HG03097 (cell line): ENCODE measurements at regions not wholly inside any gene's neighbourhood (a gene's known extent, or its start where the extent isn't known, plus 50 kb on each side); places are given as distances from the start of the nearest gene placed in this dataset.

Experiments
- ATAC-seq: cut with Tn5 transposase; IDR thresholded peaks from one replicate; pipeline ENCODE4 v1.9.1; 2021; ENCODE audit not compliant: unreplicated experiment, low FRiP score

DNA sequence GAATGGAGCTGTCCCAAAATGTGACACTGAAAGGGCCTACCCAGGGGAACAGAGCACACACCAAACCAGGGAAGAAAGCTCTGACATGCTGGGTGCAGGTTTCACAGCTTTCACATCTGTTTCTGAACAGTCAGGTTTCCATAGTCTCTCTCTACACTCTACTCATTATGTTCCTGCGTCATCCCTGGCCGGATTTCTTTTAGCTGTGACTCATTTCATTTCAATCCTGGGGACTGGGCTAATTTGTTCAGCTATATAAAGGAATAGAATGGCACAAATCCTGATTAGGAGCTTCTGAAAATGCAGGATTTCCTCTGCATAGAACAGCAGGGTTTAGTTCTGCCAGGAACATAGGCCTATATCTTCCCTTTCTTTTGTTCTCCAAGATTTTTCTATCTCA lies 649.8 kb downstream of the RPS29 start:
- no peak for ATAC-seq

DNA sequence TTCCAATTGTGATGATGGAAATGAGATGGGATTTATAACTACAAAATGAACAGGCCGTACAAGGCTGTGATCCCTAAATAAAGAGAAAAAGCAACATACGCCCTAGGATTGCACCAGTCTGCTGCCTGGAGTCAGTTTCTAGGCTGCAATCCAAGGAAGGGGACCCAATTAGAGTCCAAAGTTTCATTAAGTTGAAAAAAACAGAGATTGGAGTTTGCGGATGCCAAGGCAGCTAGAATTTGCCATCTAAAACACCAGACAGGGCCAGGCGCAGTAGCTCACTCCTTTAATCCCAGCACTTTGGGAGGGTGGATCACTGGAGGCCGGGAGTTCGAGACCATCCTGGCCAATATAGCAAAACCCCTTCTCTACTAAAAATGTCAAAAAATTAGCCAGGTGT lies 661.0 kb downstream of the RPS29 start:
- ATAC-seq: no peak

DNA sequence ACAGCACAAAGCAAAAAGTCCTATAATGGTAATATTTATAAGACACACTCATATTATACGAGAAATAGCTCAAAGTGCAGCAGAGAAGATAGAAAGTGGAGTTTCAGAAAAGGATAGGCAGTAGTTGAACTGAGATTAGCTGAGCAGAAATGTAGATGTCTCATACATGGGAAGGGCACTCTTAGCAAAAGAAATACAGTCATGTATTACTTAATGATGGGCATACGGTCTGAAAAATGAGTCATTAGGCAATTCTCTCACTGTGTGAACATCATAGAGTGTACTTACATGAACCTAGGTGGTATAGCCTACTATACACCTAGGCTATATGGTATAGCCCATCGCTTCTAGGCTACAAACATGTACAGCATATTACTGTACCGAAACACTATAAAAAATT lies 671.3 kb downstream of the RPS29 start:
- no peak for ATAC-seq

DNA sequence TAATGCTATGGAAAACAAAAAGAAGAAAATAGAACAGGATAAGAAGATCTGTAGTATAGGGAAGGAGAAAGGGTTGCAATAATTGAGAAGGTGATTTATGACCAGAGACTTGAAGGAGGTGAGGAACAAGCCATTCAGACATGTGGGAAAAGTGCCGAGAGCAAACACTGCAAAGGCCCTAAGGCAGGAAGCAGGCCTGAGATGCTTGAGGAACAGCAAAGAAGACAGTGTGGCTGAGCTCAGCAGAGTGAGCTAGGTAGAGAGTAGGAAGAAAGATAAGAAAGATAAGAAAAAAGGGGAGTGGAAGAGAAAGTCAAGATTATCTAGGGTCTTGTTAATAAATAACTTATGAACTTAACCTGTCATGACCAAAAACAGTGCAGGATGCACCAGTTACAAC lies 671.8 kb downstream of the RPS29 start:
- ATAC-seq: no peak

DNA sequence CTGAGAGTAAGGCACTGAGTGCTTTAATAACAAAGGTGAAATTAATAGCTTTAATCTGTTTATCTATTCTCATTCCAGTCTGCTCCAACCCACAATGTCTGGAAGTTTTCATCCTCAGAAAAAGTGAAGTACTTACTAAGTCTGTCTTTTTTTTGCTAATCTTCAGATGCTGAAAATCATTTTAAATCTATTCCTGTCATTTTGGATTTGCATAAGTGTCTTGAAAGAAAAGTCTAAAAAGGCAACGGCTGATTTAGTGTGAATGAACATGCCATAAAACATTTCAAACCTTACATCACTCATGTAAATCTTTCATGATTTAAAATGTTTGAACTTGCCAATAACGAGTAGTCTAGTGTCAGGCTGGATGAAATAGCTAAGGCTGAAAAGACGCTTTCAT lies 685.6 kb downstream of the RPS29 start:
- ATAC-seq: no peak

DNA sequence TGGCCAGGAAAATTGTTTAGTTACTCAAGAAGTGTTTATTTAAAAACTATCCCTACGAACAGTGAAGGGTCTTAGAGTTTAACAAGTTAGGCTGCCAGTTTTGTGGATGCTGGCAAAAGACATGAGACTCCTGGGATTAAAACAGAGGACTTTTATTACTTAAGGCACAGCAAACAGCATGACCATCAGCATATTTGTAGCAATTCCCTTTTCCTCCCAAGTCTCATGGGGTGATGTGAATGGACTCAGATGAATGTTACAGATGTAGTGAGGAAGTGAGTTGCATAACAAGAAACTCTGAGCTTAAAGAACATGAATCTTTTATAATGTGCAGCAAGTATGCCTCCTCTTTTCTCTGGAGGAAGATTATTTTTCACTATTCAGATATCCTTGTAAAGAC lies 695.8 kb downstream of the RPS29 start:
- no peak for ATAC-seq

DNA sequence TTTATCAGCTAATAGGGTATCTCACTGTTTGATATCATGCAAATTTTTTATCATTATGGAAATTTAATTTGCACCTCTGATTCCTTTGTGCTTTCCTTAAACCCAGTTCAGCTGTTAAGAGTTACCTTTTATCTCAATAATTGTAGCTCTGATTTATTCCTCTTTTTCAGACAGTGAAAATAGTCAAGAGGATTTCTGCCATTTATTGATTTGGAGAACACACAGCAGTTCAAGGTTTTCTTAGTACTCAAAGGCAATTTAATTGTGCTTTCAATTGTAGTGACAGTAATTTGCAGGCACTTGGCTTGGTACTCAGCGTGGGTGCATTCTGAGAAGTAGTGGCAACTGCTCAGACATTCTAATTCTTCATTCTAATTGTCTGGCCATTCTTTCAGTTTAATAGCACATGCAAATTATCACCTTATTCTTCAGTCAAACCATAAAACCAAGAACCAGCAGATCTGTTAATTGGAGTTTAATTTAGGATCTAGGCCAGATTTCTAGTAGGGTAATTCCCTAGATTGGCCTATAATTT lies 709.3 kb downstream of the RPS29 start:
- ATAC-seq: no peak

DNA sequence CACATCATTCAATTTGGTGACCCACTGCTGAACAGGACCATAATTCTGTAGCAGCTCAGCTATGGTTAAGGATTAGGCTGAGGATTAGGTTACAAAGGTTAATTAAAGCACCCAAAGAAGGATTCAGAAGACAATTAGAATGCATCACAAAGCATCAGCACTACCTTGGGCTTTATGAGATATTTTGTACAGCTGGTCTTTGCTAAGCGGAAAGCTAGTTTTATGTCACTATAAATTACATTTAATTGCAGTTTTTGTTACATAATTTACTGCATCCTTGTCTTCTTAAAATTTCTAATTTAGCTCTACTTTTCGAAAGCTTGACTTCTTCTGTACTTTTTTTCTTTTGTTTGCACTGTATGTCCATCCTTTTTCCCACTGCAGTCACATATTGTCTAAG lies 711.5 kb downstream of the RPS29 start:
- ATAC-seq: no peak

DNA sequence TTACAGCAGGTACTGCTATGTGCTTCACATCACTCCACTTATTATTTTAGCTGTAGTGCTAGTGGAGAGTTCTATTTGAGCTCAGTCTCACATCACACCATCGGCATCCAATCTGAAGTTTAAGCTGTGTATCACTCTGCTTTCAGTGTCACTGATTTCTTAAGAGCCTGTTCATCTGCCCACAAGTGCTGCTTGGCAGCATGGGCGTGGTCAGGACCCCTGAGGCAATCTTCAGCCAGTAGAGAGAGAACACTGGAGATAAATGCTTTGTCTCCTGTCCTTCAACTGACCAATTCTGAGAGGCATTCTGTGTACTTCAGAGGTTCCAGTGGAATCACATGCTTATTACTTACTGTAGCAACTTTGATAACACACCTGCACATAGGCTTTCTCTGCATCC lies 728.8 kb downstream of the RPS29 start:
- ATAC-seq: no peak

DNA sequence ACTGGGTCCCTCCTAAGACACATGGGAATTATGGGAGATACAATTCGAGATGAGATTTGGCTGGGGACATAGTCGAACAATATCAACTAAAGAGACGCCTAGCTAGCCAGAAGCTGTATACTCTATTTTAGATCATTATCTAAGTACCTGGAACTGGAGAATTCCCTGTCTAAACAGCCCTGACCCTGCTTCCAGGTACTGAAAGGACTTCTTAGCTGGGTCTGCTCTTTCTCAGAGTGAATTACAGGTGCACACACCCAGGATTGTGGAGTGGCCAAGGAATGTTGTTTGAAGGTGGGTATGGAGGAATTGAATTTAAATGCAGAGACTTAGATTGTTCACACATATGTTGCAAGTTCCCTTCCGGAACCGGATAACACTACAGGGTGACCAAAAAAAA lies 733.0 kb downstream of the RPS29 start:
- ATAC-seq: no peak

DNA sequence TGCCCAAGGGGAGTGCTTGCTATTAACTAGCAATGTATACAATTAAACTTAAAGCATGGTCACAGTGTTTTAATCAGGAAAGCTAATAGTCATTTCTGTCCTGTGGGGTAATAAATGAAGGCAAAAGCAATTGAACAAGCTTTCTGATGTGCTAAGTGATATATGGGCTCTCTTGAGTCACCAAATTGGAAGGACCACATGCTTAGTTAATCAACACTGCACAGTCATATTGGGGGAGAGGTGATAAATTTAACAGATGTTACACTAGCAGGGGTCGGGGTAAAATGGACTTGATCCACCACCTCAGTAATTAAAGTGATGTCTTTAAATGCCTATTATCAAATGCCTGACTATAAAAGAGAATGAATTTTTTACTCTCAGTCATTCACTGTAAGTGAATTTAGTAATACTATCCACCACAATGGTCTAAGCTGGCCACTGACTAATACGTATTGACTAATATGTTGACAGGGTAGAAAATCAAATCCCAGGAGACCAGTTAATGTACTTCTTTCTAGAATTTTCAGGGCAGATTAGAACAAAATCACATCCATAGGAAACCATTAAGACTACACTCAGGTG lies 736.3 kb downstream of the RPS29 start:
- ATAC-seq: no peak

DNA sequence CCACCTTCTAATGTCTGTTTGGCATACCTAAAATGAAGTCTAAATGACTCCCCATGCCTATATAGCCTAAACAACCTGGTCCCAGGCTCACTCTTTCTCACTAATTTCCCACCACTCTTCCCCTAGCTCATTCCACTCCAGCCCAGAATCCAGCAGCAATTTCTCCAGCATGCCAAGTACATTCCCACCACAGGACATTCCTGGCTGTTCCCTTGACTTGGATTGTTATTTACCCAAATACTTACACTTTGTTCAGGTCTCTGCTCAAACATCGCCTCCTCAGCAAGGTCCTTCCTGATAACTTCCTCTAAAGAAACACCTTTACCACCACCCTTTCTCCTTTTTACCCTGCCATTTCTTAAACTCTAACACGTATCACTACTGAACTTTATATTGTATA lies 743.4 kb downstream of the RPS29 start:
- ATAC-seq: no peak

DNA sequence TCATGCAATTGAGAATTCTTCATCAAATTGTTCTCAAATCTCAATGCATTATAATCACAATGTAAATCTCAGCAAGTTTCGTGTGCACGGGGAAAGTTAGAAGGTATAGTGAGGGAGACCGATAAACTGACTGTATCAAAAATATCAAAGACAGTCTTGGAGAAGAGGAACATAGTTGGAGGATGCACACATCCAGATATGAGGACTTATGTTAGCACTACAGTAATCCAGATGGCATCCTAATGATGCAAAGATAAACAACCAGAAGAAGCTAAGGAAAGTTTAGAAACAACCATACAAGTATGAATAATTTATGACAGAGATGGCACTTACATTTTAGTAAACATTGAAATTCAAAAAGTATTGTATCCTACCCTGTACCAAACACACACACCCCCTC lies 760.1 kb downstream of the RPS29 start:
- no peak for ATAC-seq

DNA sequence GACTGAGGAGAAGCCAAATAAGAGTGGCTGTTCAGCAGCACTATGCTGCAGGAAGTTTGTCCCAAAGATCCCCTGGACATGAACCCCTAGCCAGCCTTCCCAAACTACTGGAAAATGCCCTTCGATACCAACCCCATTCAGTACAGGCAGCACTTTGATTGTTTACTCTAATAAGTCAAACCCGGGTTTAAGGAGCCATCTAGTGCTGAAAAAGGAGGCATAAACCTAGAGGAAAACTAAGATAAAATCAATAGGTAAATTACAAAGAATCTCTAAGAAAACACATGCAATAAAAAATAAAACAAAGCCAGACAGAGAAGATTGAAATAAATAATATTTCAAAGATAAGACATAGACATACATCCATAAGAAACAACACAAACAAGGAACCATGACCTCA lies 771.6 kb downstream of the RPS29 start:
- ATAC-seq: no peak

DNA sequence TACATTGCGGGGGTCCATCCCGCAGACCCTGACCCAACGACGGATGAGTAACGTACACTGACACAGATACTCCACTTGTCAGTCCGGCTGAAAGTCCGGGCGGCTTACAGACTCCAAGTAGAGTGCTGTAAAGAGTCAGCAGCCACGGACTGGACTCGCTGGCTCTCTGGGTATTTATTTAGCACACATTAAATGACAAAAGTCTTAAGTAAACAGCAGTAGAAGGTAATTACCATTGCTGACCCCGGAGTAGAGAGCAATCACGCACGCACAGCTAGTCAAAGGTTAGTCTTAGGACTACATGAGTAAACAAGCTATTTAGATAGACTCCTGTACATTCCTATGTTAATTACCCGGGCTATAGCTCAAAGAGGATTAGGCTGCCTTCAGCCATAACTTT lies 780.9 kb downstream of the RPS29 start:
- no peak for ATAC-seq

DNA sequence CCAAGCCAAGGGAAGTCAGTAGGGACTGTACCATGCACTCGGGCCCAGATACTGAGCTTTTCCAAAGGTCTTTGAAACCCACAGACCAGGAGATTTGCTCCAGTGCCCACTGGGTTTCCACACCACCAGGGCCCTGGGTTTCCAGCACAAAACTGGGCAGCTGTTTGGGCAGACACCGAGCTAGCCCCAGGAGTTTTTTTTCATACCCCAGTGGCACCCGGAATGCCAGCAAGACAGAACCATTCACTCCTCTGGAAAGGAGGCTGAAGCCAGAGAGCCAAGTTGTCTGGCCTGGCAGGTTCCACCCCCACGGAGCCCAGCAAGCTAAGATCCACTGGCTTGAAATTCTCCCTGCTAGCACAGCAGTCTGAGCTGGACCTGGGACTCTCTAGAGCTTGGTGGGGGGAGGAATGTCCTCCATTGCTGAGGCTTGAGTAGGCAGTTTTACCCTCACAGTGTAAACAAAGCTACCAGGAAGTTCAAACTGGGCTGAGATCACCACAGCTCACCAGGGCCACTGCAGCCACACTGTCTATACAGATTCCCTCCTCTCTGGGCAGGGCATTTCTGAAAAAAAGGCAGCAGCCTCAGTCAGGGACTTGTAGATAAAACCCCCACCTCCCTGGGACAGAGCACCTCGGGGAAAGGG lies 793.7 kb downstream of the RPS29 start:
- no peak for ATAC-seq

DNA sequence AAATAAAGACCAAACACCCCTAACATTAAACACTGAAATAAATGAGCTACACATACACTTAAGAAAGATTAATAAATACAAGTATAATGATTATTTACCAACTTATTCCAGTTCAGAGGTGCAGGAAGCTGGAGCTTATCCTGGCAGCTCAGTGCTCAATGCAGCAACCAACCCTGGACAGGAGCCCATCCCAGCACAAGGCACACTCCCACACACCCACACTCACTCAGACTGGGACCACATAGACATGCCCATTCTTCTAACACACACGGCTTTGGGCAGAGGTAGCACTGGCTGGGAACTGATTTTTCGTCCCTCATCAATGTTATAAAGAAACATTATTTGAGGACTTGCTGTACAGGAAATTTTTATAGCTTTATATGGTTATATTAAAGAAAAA lies 797.4 kb downstream of the RPS29 start:
- no peak for ATAC-seq

DNA sequence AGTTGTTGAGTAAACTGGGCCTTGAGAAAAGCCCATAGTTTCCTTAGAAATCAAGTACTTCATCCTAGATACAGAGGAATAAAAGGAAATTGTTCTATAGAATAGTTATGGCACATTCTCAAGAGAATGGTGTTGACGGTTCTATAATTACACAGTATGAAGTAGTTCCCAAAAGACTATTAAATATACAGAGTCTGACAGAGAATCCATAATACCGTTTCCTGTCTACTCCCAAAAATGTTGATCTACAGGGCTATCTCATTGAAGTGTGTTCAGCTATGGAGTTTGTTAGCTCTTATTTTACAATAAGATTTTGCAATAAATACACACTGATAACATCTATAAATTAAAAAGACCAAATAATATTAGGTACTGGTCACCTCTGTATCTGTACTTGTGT lies 799.7 kb downstream of the RPS29 start:
- ATAC-seq: no peak

DNA sequence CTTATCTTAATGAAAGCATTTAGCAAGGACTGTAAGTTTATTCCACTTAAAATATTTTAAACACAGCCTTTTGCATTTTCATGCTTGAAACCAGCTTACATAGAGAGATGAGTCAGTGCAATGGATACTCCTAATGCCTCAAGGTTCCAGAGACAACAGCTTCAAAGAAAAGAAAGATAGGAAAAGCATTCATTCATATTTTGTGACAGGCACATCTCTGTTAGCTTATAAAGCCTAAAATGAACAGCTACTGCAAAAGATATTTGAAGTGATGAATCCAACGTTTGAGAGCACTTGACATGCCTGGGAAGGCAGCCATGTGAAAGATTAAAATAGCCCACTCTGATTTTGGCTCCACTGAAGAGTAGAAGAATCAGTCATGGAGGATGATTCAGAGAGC lies 814.5 kb downstream of the RPS29 start:
- no peak for ATAC-seq

DNA sequence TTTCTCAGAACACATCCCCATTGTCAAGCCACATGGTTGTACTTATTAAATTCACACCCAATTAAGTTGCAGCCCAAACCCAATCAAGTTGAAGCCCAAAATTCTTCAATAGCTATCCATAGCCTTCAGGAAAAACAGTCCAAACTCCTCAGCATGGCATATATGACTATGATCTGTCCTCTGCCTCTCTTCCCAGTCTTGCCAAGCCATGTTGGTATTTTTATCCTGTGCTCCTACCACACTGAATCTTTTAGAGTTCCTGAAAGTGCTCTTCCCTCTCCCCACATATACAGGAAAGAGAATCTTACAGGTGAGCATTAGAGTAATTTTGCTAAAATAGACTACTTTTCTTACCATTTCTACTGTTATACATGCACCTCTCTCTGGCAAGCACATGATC lies 834.9 kb downstream of the RPS29 start:
- no peak for ATAC-seq

DNA sequence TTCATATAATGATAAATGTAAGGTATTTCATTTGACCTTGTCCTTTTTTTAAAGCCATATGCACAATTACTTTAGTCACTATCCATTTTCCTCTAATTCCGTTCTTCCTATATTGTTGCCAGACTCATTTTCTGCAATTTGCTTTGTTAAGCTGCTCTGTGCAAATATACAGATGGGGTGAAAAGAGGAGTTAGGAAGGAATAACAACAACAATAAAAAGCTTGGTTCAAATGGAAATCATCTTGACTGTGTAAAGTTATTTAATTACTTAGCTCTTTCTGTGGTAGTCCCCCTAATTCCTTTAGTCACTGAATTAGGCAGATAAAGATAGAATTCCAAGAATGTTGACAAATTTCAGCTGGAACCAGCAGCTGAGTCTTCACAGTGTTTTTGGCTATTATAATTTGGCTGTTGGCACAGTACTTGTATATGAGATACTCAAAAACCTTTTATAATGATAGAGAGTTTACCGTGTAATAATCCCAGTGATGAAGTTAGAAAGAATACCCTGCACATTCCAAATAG lies 838.0 kb downstream of the RPS29 start:
- ATAC-seq: no peak

DNA sequence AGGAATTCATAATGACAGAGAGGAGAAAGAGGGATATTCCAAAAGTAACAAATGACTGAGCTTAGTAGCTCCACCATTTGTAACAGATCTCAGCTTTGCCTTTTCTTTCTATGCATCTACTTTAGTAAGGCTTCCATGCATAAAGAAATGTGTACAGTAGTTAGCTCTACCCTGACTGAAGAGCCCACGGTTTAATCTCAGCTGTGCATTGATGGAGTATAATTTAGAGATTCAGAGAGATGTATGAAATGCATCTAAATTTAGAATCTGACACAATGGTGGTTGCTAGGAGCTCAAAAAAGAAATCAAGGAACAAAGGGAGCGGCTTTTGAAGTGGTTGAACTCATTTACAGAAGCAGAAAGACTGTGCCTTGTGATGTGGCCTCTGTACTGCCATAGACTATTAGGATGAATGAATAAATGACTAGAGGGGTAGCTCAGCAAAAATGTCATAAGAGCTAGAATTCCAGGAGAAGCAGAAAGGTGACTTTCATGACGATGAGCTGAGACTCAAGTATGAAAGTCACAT lies 838.6 kb downstream of the RPS29 start:
- ATAC-seq: no peak
